Hematopoietic multipotent progenitor cell treated with erythropoietin and hydrocortisone succinate and interleukin-3 and kit ligand, for 6 days (in vitro differentiated cells): ENCODE measurements at regions not wholly inside any gene's neighbourhood (a gene's known extent, or its start where the extent isn't known, plus 50 kb on each side); places are given as distances from the start of the nearest gene placed in this dataset.

Experiments used
- DNase-seq: peaks from one replicate; pipeline ENCODE4 v3.0.0-alpha.2; 2015

DNA sequence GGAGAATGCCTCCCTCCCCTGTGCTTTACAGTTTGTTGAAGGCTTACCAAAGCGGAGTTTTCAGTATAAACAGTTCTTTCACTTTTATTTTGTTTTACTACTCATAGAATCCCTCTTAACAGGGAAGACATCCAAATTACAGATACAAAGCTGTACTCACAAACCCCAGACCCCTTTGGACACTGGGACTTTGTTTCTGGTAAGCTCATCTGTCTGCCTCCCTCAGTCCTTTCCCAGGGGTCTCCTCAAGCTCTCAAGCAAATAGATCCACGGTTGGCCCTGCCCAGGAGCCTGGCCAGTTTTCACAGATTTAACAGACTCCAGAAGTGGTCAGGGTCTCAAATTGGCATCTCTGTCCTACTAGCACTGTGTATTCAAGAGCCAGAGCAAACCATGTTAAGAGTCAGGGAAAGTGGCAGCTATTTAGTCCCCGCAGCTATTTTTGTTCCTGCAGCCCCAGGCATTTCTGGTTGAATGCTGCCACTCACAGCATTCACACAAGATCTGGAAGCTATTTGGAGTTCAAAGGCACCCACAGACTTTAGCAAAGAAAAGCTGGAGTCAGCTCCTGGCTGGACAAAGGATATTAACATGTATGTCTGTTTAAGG, 54.2 kb downstream of the TMEM100 start:
- DNase-seq: no peak

DNA sequence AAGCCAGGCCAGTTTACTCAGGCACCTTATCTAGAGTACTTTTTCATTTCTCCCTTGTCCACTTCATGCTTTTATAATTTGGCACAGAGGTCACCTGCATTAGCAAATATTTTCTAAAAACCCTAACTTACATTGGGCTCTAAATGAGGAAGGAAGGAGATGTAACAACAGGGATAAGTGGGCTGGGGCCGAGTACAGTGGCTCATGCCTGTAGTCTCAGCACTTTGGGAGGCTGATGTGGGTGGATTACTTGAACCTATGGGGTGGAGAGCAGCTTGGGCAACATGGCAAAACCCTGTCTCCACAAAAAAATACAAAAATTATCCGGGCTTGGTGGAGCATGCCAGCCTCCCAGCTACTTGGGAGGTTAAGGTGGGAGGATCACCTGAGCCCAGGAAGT, 55.9 kb downstream of the TMEM100 start:
- DNase-seq: no peak

DNA sequence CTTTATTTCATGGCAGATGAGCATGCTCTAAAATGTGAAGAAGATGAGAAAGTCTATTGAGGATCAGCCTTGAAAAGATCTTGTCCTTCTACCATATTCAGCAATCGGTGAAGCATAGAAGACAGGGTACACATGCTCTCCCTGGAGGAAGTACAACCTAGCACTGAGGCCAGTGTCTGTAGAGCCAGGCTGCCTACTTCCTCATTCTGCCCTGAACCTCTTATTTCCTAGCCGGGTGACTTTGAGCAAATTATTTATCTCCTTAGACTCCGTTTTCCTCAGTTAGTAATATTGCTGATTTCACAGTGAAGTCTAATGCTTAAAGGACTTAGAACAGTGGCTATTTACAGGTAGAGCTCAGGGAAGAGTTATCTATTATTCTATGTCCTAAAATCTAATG, 58.4 kb downstream of the TMEM100 start:
- DNase-seq: peak; percentile 48

DNA sequence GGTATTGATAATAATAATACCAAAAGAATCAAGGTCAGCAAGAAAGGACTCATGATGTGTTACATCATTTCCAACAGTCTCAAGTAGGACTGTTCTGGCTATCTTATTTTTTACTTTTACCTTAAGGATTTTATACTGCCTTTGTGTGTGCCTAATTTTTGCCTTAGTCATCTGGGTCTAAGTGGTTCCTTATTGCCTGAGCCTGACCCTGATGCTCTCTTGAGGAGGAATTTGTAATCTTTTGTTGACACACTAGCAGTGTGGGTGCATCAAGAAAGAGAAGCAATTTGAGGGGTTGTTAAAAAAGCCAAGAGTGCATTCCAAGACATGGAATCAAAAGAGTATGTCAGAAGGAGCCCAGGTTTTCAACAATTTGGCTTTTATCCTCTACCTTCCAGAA, 59.3 kb downstream of the TMEM100 start:
- no peak for DNase-seq

DNA sequence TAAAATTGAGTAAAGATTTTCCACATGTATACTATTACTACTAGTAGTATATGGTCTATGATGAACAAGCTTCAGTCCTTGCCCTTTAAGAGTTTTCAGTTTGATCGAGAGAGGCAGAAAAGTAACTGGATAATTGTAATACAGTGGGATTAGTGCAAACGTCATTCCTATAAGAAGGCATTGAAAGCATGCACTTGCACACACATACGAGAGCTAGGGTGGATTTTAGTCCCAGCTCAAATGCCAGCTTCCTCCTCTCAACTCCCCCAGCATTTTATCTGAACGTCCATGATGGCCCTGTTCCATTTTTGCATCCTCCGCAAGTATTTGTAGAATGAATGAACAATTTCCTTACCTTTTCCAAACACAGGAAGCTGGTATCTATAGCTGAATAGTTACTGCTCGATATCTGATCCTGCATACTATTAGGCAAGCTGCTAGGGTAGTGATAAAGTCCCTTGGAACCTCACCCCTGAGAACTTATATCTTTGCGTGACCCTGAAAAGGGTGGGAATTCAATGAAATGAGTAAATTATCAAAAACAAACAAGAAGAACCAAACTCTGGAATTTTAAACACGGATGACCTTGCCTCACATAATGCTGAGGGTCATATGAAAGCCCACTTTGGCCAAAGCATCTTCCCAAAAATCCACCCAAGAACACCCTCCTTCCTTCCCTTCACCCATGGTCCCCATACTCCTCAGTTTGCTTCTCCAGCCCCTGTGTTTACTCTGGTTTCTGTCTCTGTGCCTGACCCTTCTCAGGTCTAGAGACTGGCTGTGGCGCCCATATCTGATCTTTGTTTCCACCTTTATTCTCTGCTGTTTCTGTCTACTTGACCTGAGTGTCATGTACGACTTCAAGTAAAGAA, 60.5 kb downstream of the TMEM100 start:
- DNase-seq: no peak

DNA sequence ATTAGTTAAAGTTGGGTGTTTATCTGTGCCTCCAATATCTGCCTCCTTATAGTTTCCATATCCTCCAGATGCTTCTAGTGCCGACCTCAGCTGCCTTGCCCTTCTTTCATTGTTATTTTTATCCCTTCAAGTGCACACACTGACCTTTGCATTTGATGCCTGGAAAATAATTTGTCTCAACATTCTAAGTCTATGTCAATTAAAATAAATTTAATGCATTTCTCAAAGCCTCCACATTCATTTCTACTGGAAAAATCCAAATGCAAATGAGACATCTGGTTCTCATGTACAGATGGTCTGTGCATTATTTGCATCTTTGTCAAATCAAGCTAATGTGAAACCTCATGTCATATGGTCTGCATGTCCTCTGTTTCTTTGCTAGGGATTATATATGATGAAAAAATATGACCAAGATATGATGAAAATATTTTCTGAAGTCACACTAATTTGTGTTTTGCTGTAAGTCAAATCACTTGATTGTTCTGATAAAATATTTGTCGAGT, 61.4 kb downstream of the TMEM100 start:
- no peak for DNase-seq

DNA sequence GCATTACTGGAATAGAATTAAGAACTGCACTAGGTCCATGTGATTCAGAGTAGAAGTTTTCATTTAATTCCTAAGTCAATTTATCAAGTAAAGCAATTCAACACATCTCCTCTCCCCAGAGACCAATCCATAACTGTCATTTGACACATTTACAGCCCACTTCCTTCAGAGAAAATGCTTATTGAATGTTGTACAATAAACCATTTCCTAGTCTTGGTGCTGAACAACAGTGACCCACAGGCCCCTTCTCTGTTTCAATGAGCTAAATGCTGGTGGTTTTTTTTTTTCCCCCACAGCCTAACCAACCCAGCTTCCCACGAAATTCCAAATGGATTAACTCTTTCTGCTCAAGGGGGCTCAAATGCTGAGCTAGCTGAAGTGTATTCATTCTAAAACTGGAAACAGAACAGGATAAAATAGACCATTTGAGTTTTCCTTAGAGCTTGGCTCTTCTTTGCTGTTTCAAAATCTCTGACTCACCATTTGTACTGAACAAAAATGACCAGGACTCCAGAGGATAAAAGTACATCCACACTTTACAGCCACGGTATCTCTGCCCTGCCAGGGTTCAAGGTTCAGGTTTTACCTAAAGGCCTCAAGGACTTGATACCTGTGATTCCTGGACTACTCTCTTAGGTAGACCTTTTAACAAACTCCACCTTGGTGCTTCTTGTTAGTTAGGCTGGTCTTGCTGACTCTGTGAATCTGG, 62.3 kb downstream of the TMEM100 start:
- no peak for DNase-seq

GRCh38 chr17:55659661-55660060, 63.0 kb downstream of the TMEM100 start:
- DNase-seq: no peak

GRCh38 chr17:55655777-55656176, 66.9 kb downstream of the TMEM100 start:
- no peak for DNase-seq

- DNase-seq: no peak
These were observed 67.8 kb downstream of the TMEM100 start for GRCh38 chr17:55654821-55655220.

GRCh38 chr17:55654022-55654421, 68.6 kb downstream of the TMEM100 start:
- no peak for DNase-seq

DNA sequence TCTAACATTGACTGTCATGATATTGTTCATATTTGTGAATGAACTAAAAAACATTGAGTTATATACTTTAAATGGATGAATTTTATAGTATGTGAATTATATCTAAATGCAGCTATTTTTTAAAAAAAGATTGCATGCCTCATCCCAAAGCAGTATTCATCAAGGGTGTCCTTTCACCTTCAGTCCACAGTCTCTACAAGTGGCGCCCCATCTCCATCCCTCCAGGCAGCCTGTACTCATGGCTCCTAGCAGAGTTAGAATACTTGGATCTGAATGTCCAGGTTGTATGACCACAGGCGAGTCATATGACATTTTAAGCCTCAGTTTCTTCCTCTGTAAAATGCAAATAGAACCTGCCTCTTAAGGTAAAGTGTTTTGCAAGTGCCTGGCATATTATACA, 69.8 kb downstream of the TMEM100 start:
- DNase-seq: no peak

DNA sequence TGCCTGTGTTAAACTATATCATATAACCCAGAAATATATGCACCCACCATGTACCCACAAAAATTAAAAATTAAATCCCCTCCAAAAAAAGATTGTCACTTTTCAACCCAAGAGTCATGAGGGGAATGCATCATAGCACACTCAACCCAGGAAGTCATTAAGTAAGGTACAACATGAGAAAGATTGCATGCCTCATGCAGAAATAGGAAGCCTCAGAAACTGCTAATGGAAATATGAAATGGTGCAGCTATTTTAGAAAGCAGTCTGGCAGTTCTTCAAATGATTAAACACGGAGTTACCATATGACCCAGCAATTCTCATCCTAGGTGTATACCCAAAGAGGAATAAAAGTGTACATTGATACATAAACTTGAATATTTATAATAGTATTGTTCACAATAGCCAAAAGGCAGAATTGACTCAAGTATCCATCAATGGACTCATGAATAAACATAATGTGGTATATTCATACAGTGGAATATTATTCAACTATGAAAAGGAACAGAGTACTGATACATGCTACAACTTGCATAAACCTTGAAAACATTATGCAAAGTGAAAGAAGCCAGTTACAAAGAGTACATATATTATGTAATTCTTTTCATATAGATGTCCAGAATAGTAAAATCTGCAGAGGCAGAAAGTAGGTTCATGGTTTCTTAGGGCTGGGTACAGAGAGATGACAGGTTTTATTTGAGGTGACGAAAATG, 70.4 kb downstream of the TMEM100 start:
- DNase-seq: no peak

DNA sequence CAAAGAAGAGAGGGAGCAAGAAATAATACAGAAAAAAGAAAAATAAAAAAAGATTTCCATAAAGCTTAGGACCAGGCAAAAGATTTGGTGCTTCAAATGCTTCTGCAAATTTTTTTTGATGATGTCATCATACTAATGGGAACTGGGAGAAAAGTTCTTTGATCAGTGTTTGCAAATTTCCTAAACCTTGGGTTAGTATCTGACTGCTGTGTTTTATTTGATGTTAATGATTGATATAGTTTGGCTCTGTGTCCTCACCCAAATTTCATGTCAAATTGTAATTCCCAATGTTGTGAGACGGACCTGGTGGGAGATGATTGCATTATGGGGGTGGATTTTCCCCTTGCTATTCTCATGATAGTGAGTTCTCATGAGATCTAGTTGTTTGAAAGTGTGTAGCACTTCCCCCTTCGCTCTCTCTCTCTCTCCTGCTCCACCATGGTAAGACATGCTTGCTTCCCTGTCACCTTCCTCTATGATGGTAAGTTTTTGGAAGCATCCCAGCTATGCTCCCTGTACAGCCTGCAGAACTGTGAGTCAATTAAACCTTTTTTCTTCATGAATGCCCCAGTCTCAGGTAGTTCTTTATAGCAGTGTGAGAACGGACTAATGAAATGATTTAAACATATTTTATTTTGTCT, 72.6 kb downstream of the TMEM100 start:
- DNase-seq: no peak

DNA sequence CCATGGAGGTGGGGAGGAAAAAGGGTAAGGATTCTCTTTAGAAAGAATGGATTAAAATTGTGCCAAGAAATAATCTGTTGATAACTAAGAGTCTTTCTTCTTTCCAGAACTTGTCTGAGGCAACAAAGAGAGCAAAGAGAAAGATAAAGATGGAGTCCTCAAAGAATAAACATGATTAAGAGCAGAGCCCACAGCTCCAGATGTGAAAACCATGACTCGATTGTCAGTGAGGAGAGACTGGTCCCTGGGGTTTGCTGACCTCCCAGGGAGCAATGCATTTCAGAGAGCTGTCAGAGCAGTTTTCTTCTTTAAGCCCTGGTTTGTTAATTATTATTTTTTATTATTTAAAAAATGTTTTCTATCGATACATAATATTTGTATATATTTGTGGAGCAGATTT, 74.6 kb downstream of the TMEM100 start:
- DNase-seq: no peak

GRCh38 chr17:55645361-55645760, 77.3 kb downstream of the TMEM100 start:
- DNase-seq: no peak

DNA sequence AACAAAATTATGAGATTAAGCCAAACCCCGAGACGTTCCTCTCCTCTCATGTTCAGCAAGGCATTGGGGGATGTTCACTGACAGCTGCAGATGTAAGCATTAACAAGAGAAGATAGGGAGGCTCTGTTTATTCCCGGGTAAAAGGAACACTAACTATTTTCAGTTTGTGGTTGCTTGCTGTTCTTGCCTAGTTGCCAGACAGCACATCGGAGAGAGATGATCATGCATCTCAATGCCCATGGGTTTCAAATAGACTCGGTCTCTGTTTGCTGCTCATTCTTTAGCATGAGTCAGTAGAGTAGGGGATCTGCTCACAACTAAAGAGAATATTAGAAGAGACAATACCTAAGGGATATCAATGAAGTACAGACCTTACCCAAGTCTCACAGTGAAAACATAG, 78.3 kb downstream of the TMEM100 start:
- no peak for DNase-seq

DNA sequence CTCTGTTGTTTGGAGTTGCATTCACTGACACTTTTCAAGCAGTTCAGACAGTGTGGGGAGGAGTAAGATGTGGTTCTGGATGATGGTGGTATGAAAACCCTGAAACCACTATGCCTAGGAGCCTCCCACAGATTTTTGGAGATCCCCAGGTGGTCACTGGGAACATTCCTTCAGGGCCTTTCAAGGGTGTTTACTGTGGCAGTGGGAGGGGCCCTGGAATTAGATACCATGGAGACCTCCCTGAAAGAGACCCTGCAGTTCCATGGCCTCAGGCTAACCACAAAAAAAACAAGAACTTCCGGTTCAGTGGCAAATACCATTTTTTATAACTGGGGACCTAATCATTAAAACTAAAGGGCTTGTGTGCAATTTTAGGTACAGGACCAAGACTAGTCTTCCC, 79.9 kb downstream of the TMEM100 start:
- DNase-seq: no peak

DNA sequence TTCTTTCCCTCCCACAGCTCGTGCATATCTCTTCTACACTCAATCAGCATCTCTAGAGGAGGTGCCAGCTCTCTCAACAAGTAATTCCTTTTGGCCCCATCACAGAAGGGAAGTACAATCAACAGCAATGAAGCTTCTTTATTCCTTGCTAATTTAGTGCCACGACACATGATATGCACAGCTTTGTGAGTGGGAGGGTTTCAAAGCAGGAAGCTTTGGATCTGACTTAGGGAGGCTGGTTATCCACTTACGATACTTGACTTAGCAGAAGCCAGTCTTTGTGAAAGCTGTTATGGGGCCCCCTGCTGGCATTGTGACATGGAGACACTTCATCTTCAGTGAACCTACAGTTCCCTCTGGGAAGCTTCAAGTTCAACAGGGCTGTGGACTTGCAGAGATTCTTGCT, 81.0 kb downstream of the TMEM100 start:
- DNase-seq: peak; percentile 65

DNA sequence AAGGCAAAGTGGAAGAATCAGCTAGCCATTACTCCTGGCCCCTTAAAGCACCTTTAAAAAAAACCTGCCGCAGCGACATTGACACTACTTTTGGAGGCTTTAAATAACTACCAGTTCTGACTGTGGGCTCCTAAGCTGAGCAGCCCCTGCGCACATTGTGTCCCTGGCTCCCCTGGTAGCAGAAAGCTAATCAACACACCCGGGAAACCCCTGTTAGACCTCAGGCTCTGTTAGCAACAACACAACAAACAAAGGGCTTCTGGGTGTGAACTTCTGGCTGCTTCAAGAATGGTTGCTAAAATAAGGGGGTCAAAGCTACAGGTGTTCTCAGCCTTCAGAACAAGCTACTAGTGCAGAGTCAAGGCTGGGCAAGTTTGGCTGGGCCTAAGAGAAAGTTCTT, 83.6 kb downstream of the TMEM100 start:
- no peak for DNase-seq

DNA sequence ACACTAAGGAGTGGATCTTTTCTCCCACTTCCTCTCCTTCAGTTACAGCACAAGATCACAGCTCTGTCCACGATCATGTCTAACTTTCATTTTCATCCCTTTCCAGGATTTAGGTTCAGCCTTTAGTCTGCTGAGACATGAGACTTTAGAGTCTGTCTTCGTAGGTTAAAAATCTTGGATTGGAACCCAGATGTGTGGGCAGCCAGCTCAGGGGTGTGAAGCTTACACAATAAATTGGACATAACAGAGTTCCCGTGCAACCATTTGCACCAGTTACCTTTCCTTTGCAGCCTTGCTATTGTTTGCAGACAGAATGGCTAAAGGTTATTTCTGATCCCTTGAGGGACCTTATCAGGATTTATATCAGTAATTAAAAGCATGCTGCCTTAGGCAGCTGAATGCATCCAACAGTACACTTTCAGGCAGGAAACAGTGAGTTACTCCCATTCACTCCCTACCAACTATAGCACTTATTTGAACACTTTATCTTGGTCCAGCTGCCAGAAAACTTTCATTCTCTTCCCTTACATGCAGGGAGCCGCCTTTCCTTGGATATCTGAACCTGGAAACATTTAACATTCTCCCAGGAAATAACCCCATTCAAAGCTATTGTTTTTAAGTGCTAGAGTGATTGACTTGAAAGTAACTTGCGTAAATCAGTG, 87.3 kb downstream of the TMEM100 start:
- no peak for DNase-seq

DNA sequence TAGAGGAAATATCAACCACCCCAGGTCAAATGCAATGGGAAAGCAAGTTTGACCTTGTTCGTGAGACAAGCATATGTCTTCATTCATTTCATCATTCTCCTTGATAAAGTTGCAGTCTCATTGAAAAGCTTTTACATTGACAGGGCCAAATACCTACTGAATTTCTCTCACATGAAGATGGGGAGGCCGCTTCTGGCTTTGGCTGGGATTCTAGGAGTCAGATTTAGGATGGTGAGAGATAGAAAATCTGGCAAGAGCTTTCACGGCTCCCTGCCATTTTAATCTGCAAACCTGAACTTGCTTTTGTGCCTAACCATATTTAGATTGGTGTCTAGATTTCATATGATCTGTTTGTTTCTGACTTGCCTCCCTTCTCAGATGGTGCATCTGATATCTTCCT, 88.0 kb downstream of the TMEM100 start:
- DNase-seq: no peak
